Calu3 (cell line): ENCODE measurements at regions not wholly inside any gene's neighbourhood (a gene's known extent, or its start where the extent isn't known, plus 50 kb on each side); places are given as distances from the start of the nearest gene placed in this dataset.

Source experiments
- BruUV-seq: library from RNA; stranded (reverse); fragments of 400-500 nt; replicated peaks from 2 replicates; lab custom pipeline; 2021; lab: Mats Ljungman, UMichigan
- CTCF ChIA-PET: fragments of 300-600 bp; sonication (Branson Sonifier 250); formaldehyde crosslinking; loops from one replicate; lab custom pipeline; 2022; ENCODE audit warnings: antibody characterized with exemption; lab: Charles Lee
- DNase-seq: peaks from one replicate; pipeline ENCODE4 v3.0.0; 2022
- H3K27ac Mint-ChIP-seq: one replicate; pipeline ENCODE4 v1.8.0; 2022; ENCODE audit warnings: mixed read lengths; ENCODE audit not compliant: unreplicated experiment
- H3K27me3 Mint-ChIP-seq: one replicate; pipeline ENCODE4 v1.8.0; 2022; ENCODE audit warnings: mixed read lengths; ENCODE audit not compliant: unreplicated experiment
- H3K36me3 Mint-ChIP-seq: one replicate; pipeline ENCODE4 v1.8.0; 2022; ENCODE audit warnings: mild to moderate bottlenecking, moderate library complexity, mixed read lengths; ENCODE audit not compliant: insufficient read depth, unreplicated experiment
- H3K4me1 Mint-ChIP-seq: one replicate; pipeline ENCODE4 v1.8.0; 2022; ENCODE audit warnings: mild to moderate bottlenecking, low read depth, mixed read lengths; ENCODE audit not compliant: unreplicated experiment
- H3K4me3 Mint-ChIP-seq: one replicate; pipeline ENCODE4 v1.8.0; 2022; ENCODE audit warnings: mild to moderate bottlenecking, low read depth, moderate library complexity, mixed read lengths; ENCODE audit not compliant: unreplicated experiment
- H3K9me3 Mint-ChIP-seq: one replicate; pipeline ENCODE4 v1.8.0; 2022; ENCODE audit warnings: low read depth, mixed read lengths; ENCODE audit not compliant: unreplicated experiment
- intact Hi-C: fragments of 100-400 bp; cut with micrococcal nuclease; formaldehyde crosslinking; loops from one replicate; pipeline ENCODE4 v1.10.0; 2022; ENCODE audit not compliant: unreplicated experiment
- TF ChIP-seq, protein P1 (sequence below): fragments of 200-600 bp; IDR thresholded peaks from one replicate; pipeline ENCODE4 v1.8.0; 2022; ENCODE audit warnings: antibody characterized with exemption; ENCODE audit not compliant: unreplicated experiment

DNA sequence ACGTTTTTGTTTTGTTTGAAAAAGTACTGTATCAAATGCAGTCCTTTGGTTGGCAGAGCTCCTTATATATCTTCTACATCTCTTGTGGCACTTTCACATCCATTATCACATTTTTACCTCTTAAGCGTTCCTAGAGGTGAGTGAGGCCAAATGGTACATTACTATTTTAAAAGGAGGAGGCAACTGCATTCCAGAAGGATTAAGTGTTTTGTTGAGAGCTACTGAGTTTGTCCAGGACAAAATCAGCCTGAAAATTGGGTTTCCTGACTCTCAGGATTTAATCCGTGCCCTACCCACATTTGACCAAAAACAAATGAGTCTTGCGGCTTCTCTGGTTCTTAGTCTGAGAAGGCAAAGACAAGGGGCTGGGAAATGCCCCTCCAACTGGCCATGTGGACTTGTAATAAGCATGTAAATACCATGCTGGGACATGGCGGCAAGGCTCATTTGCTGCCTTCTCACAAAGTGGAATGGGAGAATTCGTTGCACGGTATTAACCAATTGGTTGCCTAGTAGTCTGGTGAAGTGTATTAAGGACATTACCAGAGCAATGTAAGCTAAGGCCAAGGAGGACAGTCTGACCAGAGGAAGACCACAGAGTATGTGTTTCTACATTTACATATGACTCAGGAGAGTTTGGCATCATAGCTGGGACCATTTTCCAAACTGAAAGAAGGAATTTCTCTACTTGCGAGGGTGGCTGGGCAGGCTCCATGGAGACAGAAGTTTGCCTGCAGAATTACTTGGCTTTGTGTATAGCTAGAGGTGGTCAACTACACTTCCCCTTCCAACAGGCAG, 175.8 kb upstream of the PLXNC1 start:
- Mint-ChIP-seq H3K4me3 (no peak overlapping the region), H3K27ac (no peak overlapping the region), H3K9me3 (peaks cover 4% of the 10 kb centered on the region), H3K27me3 (peaks cover 55% of the 10 kb centered on the region), H3K4me1 (no peaks in the 10 kb centered on the region), H3K36me3 (no peaks in the 10 kb centered on the region)
- CTCF ChIA-PET: no interaction called here
- intact Hi-C loops: no loop called here
- DNase-seq: no peak
- TF ChIP-seq, protein P1, sequence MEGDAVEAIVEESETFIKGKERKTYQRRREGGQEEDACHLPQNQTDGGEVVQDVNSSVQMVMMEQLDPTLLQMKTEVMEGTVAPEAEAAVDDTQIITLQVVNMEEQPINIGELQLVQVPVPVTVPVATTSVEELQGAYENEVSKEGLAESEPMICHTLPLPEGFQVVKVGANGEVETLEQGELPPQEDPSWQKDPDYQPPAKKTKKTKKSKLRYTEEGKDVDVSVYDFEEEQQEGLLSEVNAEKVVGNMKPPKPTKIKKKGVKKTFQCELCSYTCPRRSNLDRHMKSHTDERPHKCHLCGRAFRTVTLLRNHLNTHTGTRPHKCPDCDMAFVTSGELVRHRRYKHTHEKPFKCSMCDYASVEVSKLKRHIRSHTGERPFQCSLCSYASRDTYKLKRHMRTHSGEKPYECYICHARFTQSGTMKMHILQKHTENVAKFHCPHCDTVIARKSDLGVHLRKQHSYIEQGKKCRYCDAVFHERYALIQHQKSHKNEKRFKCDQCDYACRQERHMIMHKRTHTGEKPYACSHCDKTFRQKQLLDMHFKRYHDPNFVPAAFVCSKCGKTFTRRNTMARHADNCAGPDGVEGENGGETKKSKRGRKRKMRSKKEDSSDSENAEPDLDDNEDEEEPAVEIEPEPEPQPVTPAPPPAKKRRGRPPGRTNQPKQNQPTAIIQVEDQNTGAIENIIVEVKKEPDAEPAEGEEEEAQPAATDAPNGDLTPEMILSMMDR: no peak
- no TSS peak for BruUV-seq

DNA sequence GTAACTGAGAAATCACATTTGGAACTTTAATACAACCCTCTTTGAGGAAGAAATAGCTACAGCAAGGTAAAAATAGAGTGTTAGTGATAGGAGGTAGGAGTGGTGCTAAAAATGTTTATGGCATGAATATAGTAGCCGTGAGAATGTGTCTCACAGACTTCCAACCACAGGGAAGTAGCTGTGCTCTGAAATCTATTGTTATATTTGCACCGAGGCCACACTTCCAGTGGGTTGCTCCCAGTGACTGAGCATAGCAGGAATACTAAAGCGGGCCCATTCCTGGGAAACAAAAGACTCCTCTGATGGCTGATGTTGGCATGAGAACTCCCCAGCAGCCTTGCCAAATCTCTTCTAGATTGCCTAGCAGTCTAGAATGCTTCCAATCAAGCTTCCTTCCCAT, 174.1 kb upstream of the PLXNC1 start:
- no peaks in the 10 kb centered on the region for H3K4me1 Mint-ChIP-seq
- no TSS peak for BruUV-seq
- TF ChIP-seq, protein P1: no peak
- no peak overlapping the region for H3K4me3 Mint-ChIP-seq
- intact Hi-C loops: no loop called here
- DNase-seq: no peak
- CTCF ChIA-PET: no interaction called here
- no peak overlapping the region for H3K27ac Mint-ChIP-seq
- H3K9me3 Mint-ChIP-seq: peaks cover 4% of the 10 kb centered on the region
- peaks cover 44% of the 10 kb centered on the region for H3K27me3 Mint-ChIP-seq
- H3K36me3 Mint-ChIP-seq: no peaks in the 10 kb centered on the region

GRCh38 chr12:93976024-93976423, 172.4 kb upstream of the PLXNC1 start:
- DNase-seq: no peak
- CTCF ChIA-PET: no interaction called here
- TF ChIP-seq, protein P1: no peak
- H3K27me3 Mint-ChIP-seq: peaks cover 39% of the 10 kb centered on the region
- intact Hi-C loops: no loop called here
- no peaks in the 10 kb centered on the region for H3K9me3 Mint-ChIP-seq
- H3K27ac Mint-ChIP-seq: no peak overlapping the region
- H3K4me3 Mint-ChIP-seq: no peak overlapping the region
- BruUV-seq: no TSS peak
- H3K36me3 Mint-ChIP-seq: no peaks in the 10 kb centered on the region
- H3K4me1 Mint-ChIP-seq: no peaks in the 10 kb centered on the region

DNA sequence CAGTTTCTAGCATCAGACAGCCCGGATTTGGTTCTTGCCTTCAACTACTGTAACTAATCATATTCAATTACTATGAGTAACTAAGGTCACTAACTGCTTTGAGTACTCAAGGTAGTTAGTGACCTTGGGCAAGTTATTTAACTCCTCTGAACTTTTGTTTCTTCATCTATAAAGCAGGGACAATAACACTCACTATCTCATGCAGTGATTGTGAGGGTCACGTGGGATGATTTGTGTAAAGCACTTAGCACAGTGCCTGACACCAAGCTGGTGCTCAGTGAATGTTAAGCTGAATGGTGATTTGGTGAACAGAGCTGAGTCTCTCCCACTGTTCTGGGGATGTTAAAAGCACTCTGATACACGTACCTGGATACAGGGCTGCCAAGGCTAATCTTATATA, 171.3 kb upstream of the PLXNC1 start:
- Mint-ChIP-seq H3K4me3 (no peak overlapping the region), H3K9me3 (no peaks in the 10 kb centered on the region), H3K27ac (no peak overlapping the region), H3K27me3 (peaks cover 41% of the 10 kb centered on the region), H3K4me1 (no peaks in the 10 kb centered on the region), H3K36me3 (no peaks in the 10 kb centered on the region)
- DNase-seq: no peak
- no TSS peak for BruUV-seq
- CTCF ChIA-PET: no interaction called here
- intact Hi-C loops: no loop called here
- TF ChIP-seq, protein P1: no peak
